ENCODE measurements at regions not wholly inside any gene's neighbourhood (a gene's known extent, or its start where the extent isn't known, plus 50 kb on each side); places are given as distances from the start of the nearest gene placed in this dataset.

DNA sequence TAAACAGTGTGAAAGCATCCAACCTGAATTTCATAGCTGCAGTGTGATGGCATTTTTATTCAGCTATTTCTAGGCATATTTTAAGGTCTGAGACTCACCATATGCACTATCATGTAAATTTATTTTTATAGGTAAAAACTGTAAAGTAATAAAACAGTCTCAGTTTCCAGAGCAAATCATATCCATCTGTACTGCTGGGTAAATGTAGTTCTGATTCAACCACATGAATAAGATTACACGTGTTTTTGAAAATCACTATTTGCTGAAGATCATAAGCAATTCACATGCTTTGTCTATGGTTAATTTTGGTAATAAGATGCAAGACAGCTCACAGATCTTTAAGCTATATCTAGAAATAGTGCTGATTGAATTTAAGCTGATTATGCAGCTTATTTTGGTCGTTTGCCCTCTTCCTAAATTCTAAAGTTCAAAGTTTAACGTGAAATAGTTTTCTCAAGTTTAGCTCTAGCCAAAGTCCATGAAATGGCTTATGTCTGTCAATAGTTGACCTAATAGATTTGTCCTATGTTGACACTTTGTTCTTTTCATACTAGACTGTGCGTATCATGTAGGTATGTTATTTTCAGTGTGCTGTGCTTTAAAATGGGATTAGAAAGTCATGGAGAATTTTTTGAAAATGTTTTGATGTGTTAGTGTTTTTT lies 489.0 kb downstream of the USP25 start:
- no peaks in the 10 kb centered on the region for H4K20me1 ChIP-seq (replicated peaks; ENCODE audit: insufficient read depth)
- TF ChIP-seq POLR2AphosphoS5 (IDR thresholded peaks at IDR 0.05; ENCODE audit: low read depth): no peak
- no peak for TF ChIP-seq NANOG (IDR thresholded peaks at IDR 0.05; ENCODE audit: borderline replicate concordance)
- TF ChIP-seq REST (IDR thresholded peaks at IDR 0.05; ENCODE audit: unreplicated experiment): no peak
- no peak for TF ChIP-seq JUNB (IDR thresholded peaks at IDR 0.05; ENCODE audit: unreplicated experiment)
- TF ChIP-seq ZNF462 (CRISPR knock-in tag; IDR thresholded peaks at IDR 0.05): no peak
- TF ChIP-seq STAT1 (IDR thresholded peaks at IDR 0.05; ENCODE audit: unreplicated experiment): no peak
- TF ChIP-seq, protein P1, sequence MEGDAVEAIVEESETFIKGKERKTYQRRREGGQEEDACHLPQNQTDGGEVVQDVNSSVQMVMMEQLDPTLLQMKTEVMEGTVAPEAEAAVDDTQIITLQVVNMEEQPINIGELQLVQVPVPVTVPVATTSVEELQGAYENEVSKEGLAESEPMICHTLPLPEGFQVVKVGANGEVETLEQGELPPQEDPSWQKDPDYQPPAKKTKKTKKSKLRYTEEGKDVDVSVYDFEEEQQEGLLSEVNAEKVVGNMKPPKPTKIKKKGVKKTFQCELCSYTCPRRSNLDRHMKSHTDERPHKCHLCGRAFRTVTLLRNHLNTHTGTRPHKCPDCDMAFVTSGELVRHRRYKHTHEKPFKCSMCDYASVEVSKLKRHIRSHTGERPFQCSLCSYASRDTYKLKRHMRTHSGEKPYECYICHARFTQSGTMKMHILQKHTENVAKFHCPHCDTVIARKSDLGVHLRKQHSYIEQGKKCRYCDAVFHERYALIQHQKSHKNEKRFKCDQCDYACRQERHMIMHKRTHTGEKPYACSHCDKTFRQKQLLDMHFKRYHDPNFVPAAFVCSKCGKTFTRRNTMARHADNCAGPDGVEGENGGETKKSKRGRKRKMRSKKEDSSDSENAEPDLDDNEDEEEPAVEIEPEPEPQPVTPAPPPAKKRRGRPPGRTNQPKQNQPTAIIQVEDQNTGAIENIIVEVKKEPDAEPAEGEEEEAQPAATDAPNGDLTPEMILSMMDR (conservative IDR thresholded peaks at IDR 0.05; ENCODE audit: low read depth in 2 of 2): no peak
- no peak for TF ChIP-seq CREB1 (CRISPR knock-in tag; IDR thresholded peaks at IDR 0.05; ENCODE audit: low read depth)
- no peak for TF ChIP-seq ZNF331 (CRISPR knock-in tag; IDR thresholded peaks at IDR 0.05; ENCODE audit: low read depth)
- TF ChIP-seq EZH2 (IDR thresholded peaks at IDR 0.05; ENCODE audit: low read depth, unreplicated experiment): no peak
- TF ChIP-seq ZNF114 (CRISPR knock-in tag; IDR thresholded peaks at IDR 0.05): no peak
- TF ChIP-seq, protein P2, sequence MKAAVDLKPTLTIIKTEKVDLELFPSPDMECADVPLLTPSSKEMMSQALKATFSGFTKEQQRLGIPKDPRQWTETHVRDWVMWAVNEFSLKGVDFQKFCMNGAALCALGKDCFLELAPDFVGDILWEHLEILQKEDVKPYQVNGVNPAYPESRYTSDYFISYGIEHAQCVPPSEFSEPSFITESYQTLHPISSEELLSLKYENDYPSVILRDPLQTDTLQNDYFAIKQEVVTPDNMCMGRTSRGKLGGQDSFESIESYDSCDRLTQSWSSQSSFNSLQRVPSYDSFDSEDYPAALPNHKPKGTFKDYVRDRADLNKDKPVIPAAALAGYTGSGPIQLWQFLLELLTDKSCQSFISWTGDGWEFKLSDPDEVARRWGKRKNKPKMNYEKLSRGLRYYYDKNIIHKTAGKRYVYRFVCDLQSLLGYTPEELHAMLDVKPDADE (IDR thresholded peaks at IDR 0.05): no peak
- no peak for TF ChIP-seq EZH2phosphoT487 (IDR thresholded peaks at IDR 0.05; ENCODE audit: unreplicated experiment)
- no peak overlapping the region for H3K4me3 Mint-ChIP-seq
- no peak overlapping the region for H3K27ac ChIP-seq (ENCODE audit: low read depth)
- H3K4me3 ChIP-seq: no peak overlapping the region
- H3K27me3 ChIP-seq (ENCODE audit: insufficient read depth): no peaks in the 10 kb centered on the region
- H3K79me2 ChIP-seq (replicated peaks; ENCODE audit: insufficient read depth): no peaks in the 10 kb centered on the region
- DNase-seq (ENCODE audit: low spot score) (no peak), ATAC-seq (no peak)
- no peaks in the 10 kb centered on the region for H3K27me3 Mint-ChIP-seq (ENCODE audit: insufficient read depth, low read depth, poor library complexity)
- no peaks in the 10 kb centered on the region for H3K9me2 ChIP-seq (ENCODE audit: insufficient read depth)
- no peak overlapping the region for H3K27ac Mint-ChIP-seq
- no peaks in the 10 kb centered on the region for H3K9me3 Mint-ChIP-seq
- no peaks in the 10 kb centered on the region for H3K4me1 Mint-ChIP-seq
- no peaks in the 10 kb centered on the region for H3K4me1 ChIP-seq (ENCODE audit: insufficient read depth)
- H3K36me3 Mint-ChIP-seq (ENCODE audit: low read depth): no peaks in the 10 kb centered on the region
- no peaks in the 10 kb centered on the region for H3K36me3 ChIP-seq (ENCODE audit: insufficient read depth)
- no peaks in the 10 kb centered on the region for H3F3A ChIP-seq (replicated peaks; ENCODE audit: low read depth)
- no peak overlapping the region for H3K4me2 ChIP-seq
- H2AFZ ChIP-seq: no peak overlapping the region

All from GM23338 (cell line).